GM18867 (cell line): ENCODE measurements at regions not wholly inside any gene's neighbourhood (a gene's known extent, or its start where the extent isn't known, plus 50 kb on each side); places are given as distances from the start of the nearest gene placed in this dataset.
"Not testable (repeated sequence)": the region's sequence is repeated elsewhere in the genome, so short reads cannot be mapped to it uniquely, and the experiment has no call there.

ENCODE experiments used
- ATAC-seq: cut with Tn5 transposase; IDR thresholded peaks from one replicate; pipeline ENCODE4 v1.9.1; 2021; ENCODE audit warnings: mild to moderate bottlenecking, moderate library complexity; ENCODE audit not compliant: unreplicated experiment

GRCh38 chr6:67804808-67805207 lies 830.3 kb upstream of the ADGRB3 start:
- ATAC-seq = not testable (repeated sequence)

DNA sequence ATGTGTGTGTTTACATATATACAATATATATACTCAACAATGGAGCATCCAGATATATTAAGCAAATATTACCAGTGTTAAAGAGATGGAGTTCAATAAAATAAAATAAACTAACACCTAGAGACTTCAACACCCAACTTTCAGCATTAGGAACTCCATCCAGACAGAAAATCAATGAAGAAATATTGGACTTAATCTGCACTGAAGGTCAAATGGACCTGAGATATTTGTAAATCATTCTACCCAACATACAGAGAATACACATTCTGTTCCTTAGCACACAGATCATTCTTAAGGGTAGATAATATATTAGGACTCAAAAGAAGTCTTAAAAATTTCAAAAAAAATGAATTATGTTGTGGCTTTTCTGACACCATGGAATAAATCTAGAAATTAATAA lies 832.3 kb upstream of the ADGRB3 start:
- no peak for ATAC-seq

DNA sequence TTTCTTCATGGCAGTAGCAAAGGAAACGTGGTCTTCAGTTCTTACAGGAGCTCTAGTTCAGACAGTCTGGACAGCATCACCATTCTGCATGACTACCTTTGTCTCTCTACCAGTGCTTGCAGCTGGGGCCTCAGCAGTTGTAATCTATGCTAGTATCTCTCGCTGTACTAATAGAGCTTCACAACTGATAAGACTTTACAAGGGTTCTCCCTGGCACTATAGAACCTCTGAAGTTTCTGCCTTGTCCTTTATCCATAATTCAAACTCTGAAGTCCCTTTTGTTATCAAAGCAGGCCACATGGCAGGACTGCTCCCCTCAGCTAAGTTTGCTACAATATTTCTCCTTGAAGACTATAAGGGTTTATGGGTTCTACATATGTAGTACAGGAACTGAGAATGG lies 842.1 kb upstream of the ADGRB3 start:
- ATAC-seq = no peak

DNA sequence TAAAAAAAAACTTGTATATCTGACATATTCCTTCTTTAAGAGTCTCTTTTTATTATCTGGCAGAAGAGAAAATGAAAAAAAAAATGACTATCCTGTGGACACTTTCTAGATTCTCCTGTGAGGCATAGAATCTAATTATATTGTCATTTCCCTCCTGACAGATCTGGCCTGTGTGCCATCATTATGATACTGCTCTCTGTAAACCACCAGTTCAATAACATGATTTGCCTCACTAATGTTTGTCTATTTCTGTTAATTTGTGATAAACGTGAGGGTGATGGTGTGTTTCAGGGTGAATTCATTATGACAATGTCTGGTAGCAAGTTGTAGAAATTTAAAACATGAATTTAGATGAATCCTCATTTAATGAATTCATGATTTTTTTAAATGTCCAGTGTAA lies 844.5 kb upstream of the ADGRB3 start:
- no peak for ATAC-seq

DNA sequence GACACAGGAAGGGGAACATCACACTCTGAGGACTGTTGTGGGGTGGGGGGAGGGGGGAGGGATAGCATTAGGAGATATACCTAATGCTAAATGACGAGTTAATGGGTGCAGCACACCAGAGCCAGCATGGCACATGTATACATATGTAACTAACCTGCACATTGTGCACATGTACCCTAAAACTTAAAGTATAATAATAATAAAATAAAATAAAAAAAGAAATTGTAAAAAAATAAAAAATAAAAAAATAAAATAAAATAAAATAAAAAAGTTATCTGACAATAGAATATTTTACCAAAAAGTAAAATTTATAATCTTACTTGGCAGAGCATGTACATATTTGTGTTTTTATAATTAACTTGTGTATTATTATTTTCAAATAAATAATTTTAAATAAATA lies 848.0 kb upstream of the ADGRB3 start:
- not testable (repeated sequence) for ATAC-seq

GRCh38 chr6:67779876-67780275 lies 855.2 kb upstream of the ADGRB3 start:
- ATAC-seq = no peak

- no peak for ATAC-seq
These were observed 859.7 kb upstream of the ADGRB3 start for GRCh38 chr6:67775333-67775732.

DNA sequence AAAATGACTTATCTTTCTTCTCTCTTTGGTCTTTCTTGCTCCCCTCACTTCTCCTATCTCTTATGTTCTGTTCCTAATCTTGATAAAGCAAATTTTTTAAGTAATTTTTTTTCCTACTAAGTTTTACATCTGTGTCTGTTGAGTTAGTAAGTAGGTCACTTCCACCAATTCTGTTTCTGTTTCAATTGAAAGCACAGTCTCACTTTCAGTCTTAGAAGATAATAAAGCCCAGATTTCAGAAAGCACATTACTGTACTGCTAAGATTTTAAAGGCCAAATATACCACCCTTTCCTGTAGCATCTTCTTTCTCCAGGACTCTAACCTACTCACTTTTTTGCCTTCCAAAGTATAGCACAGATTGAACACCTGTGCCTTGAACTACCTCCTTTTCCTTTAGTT lies 866.1 kb upstream of the ADGRB3 start:
- ATAC-seq = peak; percentile 78

DNA sequence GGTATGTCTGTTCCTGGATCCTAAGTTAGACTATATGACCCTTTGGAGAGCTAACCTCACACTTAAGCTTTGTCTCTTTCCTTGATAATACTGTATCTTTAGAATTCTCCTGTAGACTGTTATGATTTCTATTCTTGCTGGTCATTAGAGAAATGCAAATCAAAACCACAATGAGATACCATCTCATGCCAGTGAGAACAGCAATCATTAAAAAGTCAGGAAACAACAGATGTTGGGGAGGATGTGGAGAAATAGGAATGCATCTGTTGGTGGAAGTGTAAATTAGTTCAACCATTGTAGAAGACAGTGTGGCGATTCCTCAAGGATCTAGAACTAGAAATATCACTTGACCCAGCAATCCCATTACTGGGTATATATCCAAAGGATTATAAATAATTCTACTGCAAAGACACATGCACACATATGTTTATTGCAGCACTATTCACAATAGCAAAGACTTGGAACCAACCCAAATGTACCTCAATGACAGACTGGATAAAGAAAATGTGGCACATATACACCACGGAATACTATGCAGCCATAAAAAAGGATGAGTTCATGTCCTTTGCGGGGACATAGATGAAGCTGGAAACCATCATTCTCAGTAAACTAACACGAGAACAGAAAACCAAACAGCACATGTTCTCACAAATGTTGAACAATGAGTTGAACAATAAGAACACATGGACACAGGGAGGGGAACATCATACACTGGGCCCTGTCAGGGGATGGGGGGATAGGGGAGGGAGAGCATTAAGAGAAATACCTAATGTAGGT lies 867.8 kb upstream of the ADGRB3 start:
- ATAC-seq = not testable (repeated sequence)

- ATAC-seq = no peak
These were observed 869.0 kb upstream of the ADGRB3 start for GRCh38 chr6:67766057-67766456.

DNA sequence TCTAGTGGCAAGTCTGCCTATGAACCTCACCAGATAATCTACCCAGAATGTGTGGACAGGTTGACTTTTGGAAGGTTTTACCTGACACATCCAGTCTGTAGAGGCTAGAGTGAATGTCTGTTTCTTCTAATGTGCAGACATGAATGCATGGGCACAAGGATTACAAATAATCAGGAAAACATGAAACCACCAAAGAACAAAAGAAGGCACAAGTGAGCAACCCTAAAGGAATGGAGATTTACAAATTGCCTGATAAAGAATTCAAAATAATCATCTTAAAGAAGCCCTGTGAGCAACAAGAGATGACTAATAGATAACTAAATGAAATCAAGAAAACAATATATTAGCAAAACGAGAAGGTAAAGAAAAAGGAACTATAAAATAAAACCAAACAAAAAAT lies 876.1 kb upstream of the ADGRB3 start:
- ATAC-seq = no peak

- ATAC-seq = no peak
These were observed 877.5 kb upstream of the ADGRB3 start for GRCh38 chr6:67757465-67758033.

GRCh38 chr6:67748521-67748920 lies 886.6 kb upstream of the ADGRB3 start:
- no peak for ATAC-seq

- ATAC-seq = no peak
These were observed 898.3 kb upstream of the ADGRB3 start for GRCh38 chr6:67736816-67737215.

DNA sequence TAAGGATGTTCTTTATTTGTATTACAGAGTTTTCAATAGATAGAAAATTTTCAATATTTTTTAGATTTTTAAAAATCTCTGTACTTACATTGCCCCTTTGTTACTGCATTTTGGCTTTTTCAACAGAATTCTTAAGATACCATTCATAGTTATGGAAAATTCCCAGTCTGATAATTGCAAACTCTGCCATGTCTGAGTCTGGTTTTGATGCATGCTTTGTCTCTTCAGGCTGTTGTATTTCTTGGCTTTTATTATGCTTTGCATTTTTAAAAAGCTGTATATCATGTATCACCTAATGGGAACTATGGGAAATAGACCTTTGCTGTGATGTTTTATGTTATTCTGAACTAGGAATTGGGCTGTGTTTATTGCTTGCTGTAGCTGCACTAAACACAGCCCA lies 898.9 kb upstream of the ADGRB3 start:
- no peak for ATAC-seq

DNA sequence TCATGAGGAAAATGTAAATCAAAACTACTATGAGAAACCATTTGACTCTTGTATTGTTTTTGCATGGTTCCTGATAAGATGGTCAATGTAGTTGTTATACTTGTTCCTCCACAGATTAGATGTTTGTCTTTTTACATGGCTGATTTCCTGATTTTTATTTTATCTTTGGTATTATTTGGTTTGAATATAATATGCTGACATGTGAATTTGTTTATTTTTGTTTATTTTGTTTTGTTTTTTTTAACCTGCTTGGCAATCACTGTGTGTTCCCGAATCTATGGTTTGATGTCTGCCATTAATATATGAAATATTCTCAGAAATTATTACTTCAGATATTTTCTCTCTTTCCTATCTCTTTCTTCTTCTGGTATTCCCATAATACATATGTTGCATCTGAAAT lies 899.5 kb upstream of the ADGRB3 start:
- no peak for ATAC-seq

DNA sequence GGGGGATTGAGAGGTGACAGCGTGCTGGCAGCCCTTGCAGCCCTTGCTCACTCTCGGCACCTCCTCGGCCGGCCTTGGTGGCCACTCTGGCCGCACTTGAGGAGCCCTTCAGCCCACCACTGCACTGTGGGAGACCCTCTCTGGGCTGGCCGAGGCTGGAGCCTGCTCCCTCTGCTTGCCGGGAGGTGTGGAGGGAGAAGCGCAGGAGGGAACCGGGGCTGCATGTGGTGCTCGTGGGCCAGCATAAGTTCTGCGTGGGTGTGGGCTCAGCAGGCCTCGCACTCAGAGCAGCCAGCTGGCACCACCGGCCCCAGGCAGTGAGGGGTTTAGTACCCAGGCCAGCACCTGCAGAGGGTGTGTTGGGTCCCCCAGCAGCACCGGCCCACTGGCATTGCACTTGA lies 912.2 kb upstream of the ADGRB3 start:
- no peak for ATAC-seq

DNA sequence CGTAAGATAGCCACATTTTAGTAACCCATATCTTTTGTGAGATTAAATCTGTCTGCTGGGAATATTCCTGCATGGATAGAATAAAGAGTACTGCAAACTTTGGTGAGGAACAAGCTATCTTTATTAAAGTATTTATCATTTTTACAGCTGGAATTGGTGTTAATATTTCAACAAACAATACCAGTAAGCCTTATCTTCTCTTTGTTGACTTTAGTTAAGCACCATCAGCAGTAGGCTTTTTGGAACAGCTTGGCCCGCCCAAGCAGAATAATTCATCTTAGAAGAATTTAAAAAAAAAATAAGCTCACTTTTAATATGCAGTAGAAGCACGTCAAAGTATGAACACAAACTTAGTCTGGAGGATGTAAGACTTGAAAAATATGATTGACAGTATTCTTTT lies 917.8 kb upstream of the ADGRB3 start:
- no peak for ATAC-seq

GRCh38 chr6:67706388-67706787 lies 928.7 kb upstream of the ADGRB3 start:
- ATAC-seq = no peak

DNA sequence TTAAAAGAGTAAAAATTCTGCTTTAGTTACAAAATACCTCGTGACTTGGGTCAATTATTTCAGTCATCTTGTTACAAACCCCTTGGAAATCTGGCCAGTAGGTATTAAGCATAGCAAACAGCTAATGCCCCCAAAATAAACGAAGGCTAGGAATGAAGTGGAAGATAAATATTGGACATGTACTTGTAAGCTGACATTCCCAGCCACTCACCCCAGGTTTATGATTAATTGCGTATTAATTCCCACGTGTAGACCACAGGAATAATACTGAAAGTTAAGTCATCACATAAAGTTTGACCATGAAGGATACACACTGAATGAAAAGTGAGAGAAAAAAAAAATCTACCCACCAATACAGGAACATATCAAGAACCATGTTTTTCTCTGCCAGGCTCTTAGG lies 936.5 kb upstream of the ADGRB3 start:
- ATAC-seq = no peak

- no peak for ATAC-seq
These were observed 941.0 kb upstream of the ADGRB3 start for GRCh38 chr6:67694127-67694526.

- no peak for ATAC-seq
These were observed 945.8 kb upstream of the ADGRB3 start for GRCh38 chr6:67689329-67689728.

DNA sequence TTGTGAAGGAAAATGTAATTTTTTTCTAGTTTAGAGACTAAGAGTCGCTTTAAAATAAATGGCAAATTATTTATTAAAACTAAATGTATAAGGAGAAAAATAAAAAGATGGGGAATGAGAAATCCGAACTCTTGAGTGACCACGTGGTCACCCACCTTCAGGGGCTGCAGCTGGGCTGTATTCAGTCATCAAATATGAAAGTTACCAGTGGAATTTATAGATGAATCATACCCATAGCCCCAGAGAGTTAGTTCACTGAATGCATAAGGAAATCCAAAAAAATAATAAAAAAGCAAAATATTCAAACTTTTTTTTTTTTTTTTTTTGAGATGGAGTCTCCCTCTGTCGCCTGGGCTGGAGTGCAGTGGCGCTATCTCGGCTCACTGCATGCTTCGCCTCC lies 947.7 kb upstream of the ADGRB3 start:
- no peak for ATAC-seq
